ENCODE measurements at regions not wholly inside any gene's neighbourhood (a gene's known extent, or its start where the extent isn't known, plus 50 kb on each side); places are given as distances from the start of the nearest gene placed in this dataset.

DNA sequence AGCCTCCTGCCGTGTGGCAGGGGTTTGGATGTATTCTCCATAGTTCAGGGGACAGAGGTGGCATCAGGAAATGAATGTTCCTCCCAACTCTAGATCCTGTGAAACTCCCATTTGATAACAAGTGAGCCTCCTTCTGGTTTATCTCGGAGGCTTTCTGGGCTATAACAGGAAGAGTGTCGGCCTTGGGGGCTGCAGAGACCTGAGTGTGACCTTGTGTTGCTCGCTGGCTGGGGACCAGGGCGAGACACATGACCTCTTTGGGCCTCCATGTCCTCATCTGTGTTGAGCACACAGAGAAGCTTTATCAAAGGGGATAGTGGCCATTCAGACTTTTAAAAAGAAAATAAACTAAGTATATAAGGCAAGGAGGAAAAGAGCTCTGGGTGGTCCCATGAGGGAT is 78.0 kb upstream of the SMNDC1 start:
- CTCF ChIA-PET: interaction anchor here (1.1 to 1.9 kb wide), 4 partner anchors 13 to 165 kb away, joined by 3 to 5 read pairs (median 4); no protein-coding TSS in a partner anchor
- POLR2A ChIA-PET: no interaction called here
- DNase-seq: no peak
- 100% methylated on average over 3 of the region's 5 CpGs for WGBS (ENCODE audit: insufficient coverage)
- Histone ChIP-seq H3K9me3 (ENCODE audit: control extremely low read depth in 1 of 5, control insufficient read depth in 4 of 5, insufficient read depth in 2 of 5, low read depth in 1 of 5, low read length in 4 of 5) (no peaks in the 10 kb centered on the region), H3K4me3 (ENCODE audit: control insufficient read depth in 1 of 7, extremely low read depth in 1 of 7, insufficient read depth in 4 of 7, low read depth in 2 of 7, low read length in 6 of 7) (no peak overlapping the region), H3K27me3 (replicated peaks in 2 of 5; ENCODE audit: control insufficient read depth in 4 of 5, insufficient read depth in 5 of 5, low read length in 4 of 5) (no peaks in the 10 kb centered on the region), H3K36me3 (ENCODE audit: control insufficient read depth in 4 of 4, insufficient read depth in 4 of 4, low read length in 3 of 4) (no peaks in the 10 kb centered on the region), H3K27ac (ENCODE audit: insufficient read depth in 1 of 2, low read depth in 1 of 2, low read length in 2 of 2, poor library complexity in 1 of 2, severe bottlenecking in 2 of 2) (no peak overlapping the region), H3K4me1 (ENCODE audit: control extremely low read depth in 1 of 4, control insufficient read depth in 4 of 4, insufficient read depth in 4 of 4, low read length in 3 of 4) (peaks cover 0 to 20% (median 11%) of the 10 kb centered on the region in 4 experiments)

DNA sequence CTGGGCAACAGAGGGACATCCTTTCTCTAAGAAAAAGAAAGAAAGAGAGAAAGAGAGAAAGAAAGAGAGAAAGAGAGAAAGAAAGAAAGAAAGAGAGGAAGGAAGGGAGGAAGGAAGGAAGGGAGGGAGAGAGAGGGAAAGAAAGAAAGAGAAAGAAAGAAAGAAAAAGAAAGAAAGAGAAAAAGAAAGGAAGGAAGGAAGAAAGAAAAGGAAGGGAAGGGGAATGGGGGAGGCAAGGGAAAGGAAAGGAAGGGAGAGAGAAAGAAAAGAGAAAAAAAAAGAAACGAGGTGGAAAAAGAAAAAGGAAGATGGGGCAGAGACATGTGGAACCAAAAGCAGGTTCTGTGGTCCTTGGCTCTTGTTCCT is 82.9 kb upstream of the SMNDC1 start:
- DNase-seq: no peak
- POLR2A ChIA-PET: no interaction called here
- H3K27me3 ChIP-seq (replicated peaks in 2 of 5; ENCODE audit: control insufficient read depth in 4 of 5, insufficient read depth in 5 of 5, low read length in 4 of 5): no peaks in the 10 kb centered on the region
- WGBS (ENCODE audit: insufficient coverage): 50% methylated on average over 1 of the region's 1 CpG
- CTCF ChIA-PET: no interaction called here
- H3K9me3 ChIP-seq (ENCODE audit: control extremely low read depth in 1 of 5, control insufficient read depth in 4 of 5, insufficient read depth in 2 of 5, low read depth in 1 of 5, low read length in 4 of 5): no peaks in the 10 kb centered on the region
- H3K4me3 ChIP-seq (ENCODE audit: control insufficient read depth in 1 of 7, extremely low read depth in 1 of 7, insufficient read depth in 4 of 7, low read depth in 2 of 7, low read length in 6 of 7): no peak overlapping the region
- peaks cover 0 to 27% (median 6%) of the 10 kb centered on the region in 4 experiments for H3K4me1 ChIP-seq (ENCODE audit: control extremely low read depth in 1 of 4, control insufficient read depth in 4 of 4, insufficient read depth in 4 of 4, low read length in 3 of 4)
- H3K27ac ChIP-seq (ENCODE audit: insufficient read depth in 1 of 2, low read depth in 1 of 2, low read length in 2 of 2, poor library complexity in 1 of 2, severe bottlenecking in 2 of 2): no peak overlapping the region
- H3K36me3 ChIP-seq (ENCODE audit: control insufficient read depth in 4 of 4, insufficient read depth in 4 of 4, low read length in 3 of 4): no peaks in the 10 kb centered on the region

GRCh38 chr10:110387983-110388686 is 83.4 kb upstream of the SMNDC1 start:
- CTCF ChIA-PET: no interaction called here
- Histone ChIP-seq H3K36me3 (ENCODE audit: control insufficient read depth in 4 of 4, insufficient read depth in 4 of 4, low read length in 3 of 4) (no peaks in the 10 kb centered on the region), H3K27me3 (replicated peaks in 2 of 5; ENCODE audit: control insufficient read depth in 4 of 5, insufficient read depth in 5 of 5, low read length in 4 of 5) (no peaks in the 10 kb centered on the region), H3K4me1 (ENCODE audit: control extremely low read depth in 1 of 4, control insufficient read depth in 4 of 4, insufficient read depth in 4 of 4, low read length in 3 of 4) (peaks cover 0 to 32% (median 8%) of the 10 kb centered on the region in 4 experiments), H3K4me3 (ENCODE audit: control insufficient read depth in 1 of 7, extremely low read depth in 1 of 7, insufficient read depth in 4 of 7, low read depth in 2 of 7, low read length in 6 of 7) (no peak overlapping the region), H3K27ac (ENCODE audit: insufficient read depth in 1 of 2, low read depth in 1 of 2, low read length in 2 of 2, poor library complexity in 1 of 2, severe bottlenecking in 2 of 2) (no peak overlapping the region), H3K9me3 (ENCODE audit: control extremely low read depth in 1 of 5, control insufficient read depth in 4 of 5, insufficient read depth in 2 of 5, low read depth in 1 of 5, low read length in 4 of 5) (no peaks in the 10 kb centered on the region)
- no peak for DNase-seq
- POLR2A ChIA-PET: no interaction called here
- WGBS (ENCODE audit: insufficient coverage): 79% methylated on average over 3 of the region's 7 CpGs

DNA sequence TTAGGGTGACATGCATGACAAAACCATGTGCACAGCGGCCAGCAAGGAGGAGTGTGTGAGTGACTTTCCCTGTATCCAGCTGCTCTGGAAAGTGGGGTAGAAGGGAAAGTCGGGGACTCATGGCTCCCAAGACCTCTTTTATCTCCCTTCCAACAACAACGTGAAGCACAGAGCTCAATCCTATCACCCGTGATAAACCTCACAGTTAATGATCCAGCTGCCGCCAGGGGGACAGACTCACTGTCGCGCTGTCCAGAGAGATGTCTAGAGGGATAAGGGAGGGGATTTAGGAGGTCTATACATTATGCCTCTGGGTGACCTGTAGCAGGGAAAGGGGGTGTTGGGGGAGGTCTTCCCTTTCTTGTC is 84.0 kb upstream of the SMNDC1 start:
- ChIA-PET CTCF (no interaction called here), POLR2A (no interaction called here)
- Histone ChIP-seq H3K4me1 (ENCODE audit: control extremely low read depth in 1 of 4, control insufficient read depth in 4 of 4, insufficient read depth in 4 of 4, low read length in 3 of 4) (peaks cover 0 to 34% (median 8%) of the 10 kb centered on the region in 4 experiments), H3K9me3 (ENCODE audit: control extremely low read depth in 1 of 5, control insufficient read depth in 4 of 5, insufficient read depth in 2 of 5, low read depth in 1 of 5, low read length in 4 of 5) (no peaks in the 10 kb centered on the region), H3K27ac (ENCODE audit: insufficient read depth in 1 of 2, low read depth in 1 of 2, low read length in 2 of 2, poor library complexity in 1 of 2, severe bottlenecking in 2 of 2) (no peak overlapping the region), H3K27me3 (replicated peaks in 2 of 5; ENCODE audit: control insufficient read depth in 4 of 5, insufficient read depth in 5 of 5, low read length in 4 of 5) (no peaks in the 10 kb centered on the region), H3K36me3 (ENCODE audit: control insufficient read depth in 4 of 4, insufficient read depth in 4 of 4, low read length in 3 of 4) (no peaks in the 10 kb centered on the region), H3K4me3 (ENCODE audit: control insufficient read depth in 1 of 7, extremely low read depth in 1 of 7, insufficient read depth in 4 of 7, low read depth in 2 of 7, low read length in 6 of 7) (no peak overlapping the region)
- 100% methylated on average over 2 of the region's 7 CpGs for WGBS (ENCODE audit: insufficient coverage)
- DNase-seq: no peak

DNA sequence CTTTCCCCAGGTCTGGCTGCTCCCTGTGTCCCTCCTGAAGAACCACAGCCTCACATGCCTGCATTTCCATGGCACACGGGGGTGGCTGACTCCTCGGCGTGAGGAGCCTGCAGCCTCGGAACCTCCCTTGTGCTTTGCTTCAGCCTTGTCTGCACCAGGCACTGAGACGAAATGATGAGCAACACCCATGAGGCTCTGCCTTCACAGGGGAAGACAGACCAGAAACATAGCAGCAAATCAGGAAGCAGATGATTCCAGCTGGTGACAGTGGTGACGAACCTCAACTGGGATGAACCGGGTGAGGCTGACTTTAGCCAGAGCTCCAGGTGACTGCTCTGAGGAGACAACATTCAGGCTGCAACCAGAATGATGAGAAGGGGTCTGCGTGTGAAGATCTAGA is 84.5 kb upstream of the SMNDC1 start:
- POLR2A ChIA-PET: no interaction called here
- CTCF ChIA-PET: no interaction called here
- no peak overlapping the region for H3K27ac ChIP-seq (ENCODE audit: insufficient read depth in 1 of 2, low read depth in 1 of 2, low read length in 2 of 2, poor library complexity in 1 of 2, severe bottlenecking in 2 of 2)

DNA sequence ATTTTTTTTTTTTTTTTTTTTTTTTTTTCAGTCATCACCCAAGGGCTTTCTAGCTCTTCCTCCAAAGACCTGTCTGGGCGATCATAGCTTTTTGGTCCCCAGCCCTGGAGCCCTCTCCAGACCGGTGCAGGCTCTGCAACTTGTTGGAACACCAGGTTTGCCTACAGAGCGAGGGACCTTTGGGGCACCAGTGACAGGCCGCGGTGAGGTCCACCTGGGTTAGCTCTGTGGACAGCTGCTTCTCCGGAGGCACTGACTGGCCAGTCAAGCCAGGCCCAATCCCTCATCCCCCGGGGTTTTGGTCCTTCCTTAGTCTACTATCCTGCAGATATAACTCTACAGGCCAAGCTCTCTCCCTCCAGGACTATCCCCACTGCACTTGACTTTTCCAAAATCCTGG is 86.8 kb upstream of the SMNDC1 start:
- Histone ChIP-seq H3K27ac (ENCODE audit: insufficient read depth in 1 of 2, low read depth in 1 of 2, low read length in 2 of 2, poor library complexity in 1 of 2, severe bottlenecking in 2 of 2) (no peak overlapping the region), H3K9me3 (ENCODE audit: control extremely low read depth in 1 of 5, control insufficient read depth in 4 of 5, insufficient read depth in 2 of 5, low read depth in 1 of 5, low read length in 4 of 5) (no peaks in the 10 kb centered on the region), H3K36me3 (ENCODE audit: control insufficient read depth in 4 of 4, insufficient read depth in 4 of 4, low read length in 3 of 4) (no peaks in the 10 kb centered on the region), H3K27me3 (replicated peaks in 2 of 5; ENCODE audit: control insufficient read depth in 4 of 5, insufficient read depth in 5 of 5, low read length in 4 of 5) (no peaks in the 10 kb centered on the region), H3K4me3 (ENCODE audit: control insufficient read depth in 1 of 7, extremely low read depth in 1 of 7, insufficient read depth in 4 of 7, low read depth in 2 of 7, low read length in 6 of 7) (no peak overlapping the region), H3K4me1 (ENCODE audit: control extremely low read depth in 1 of 4, control insufficient read depth in 4 of 4, insufficient read depth in 4 of 4, low read length in 3 of 4) (peaks cover 0 to 34% (median 8%) of the 10 kb centered on the region in 4 experiments)
- CTCF ChIA-PET: interaction anchor here (0.9 to 2.4 kb wide), 6 partner anchors 10 to 155 kb away, joined by 3 to 7 read pairs (median 3); no protein-coding TSS in a partner anchor
- no peak for DNase-seq
- POLR2A ChIA-PET: no interaction called here
- WGBS (ENCODE audit: insufficient coverage): 98% methylated on average over 5 of the region's 7 CpGs

More for the DNA sequence above, 84.5 kb upstream of the SMNDC1 start:
- Histone ChIP-seq H3K4me3 (ENCODE audit: control insufficient read depth in 1 of 7, extremely low read depth in 1 of 7, insufficient read depth in 4 of 7, low read depth in 2 of 7, low read length in 6 of 7) (no peak overlapping the region), H3K36me3 (ENCODE audit: control insufficient read depth in 4 of 4, insufficient read depth in 4 of 4, low read length in 3 of 4) (no peaks in the 10 kb centered on the region), H3K27me3 (replicated peaks in 2 of 5; ENCODE audit: control insufficient read depth in 4 of 5, insufficient read depth in 5 of 5, low read length in 4 of 5) (no peaks in the 10 kb centered on the region), H3K4me1 (ENCODE audit: control extremely low read depth in 1 of 4, control insufficient read depth in 4 of 4, insufficient read depth in 4 of 4, low read length in 3 of 4) (peaks cover 0 to 34% (median 8%) of the 10 kb centered on the region in 4 experiments), H3K9me3 (ENCODE audit: control extremely low read depth in 1 of 5, control insufficient read depth in 4 of 5, insufficient read depth in 2 of 5, low read depth in 1 of 5, low read length in 4 of 5) (no peaks in the 10 kb centered on the region)
- DNase-seq: peak in 1 of 3 donors; percentile 22
- whole genome bisulfite sequencing (ENCODE audit: insufficient coverage): 71% methylated on average over 8 of the region's 8 CpGs

GRCh38 chr10:110392121-110392520 is 87.4 kb upstream of the SMNDC1 start:
- H3K27me3 ChIP-seq (replicated peaks in 2 of 5; ENCODE audit: control insufficient read depth in 4 of 5, insufficient read depth in 5 of 5, low read length in 4 of 5): no peaks in the 10 kb centered on the region
- peaks cover 0 to 34% (median 8%) of the 10 kb centered on the region in 4 experiments for H3K4me1 ChIP-seq (ENCODE audit: control extremely low read depth in 1 of 4, control insufficient read depth in 4 of 4, insufficient read depth in 4 of 4, low read length in 3 of 4)
- DNase-seq: no peak
- CTCF ChIA-PET: interaction anchor here (0.9 to 2.4 kb wide), 6 partner anchors 10 to 155 kb away, joined by 3 to 7 read pairs (median 3); no protein-coding TSS in a partner anchor
- H3K9me3 ChIP-seq (ENCODE audit: control extremely low read depth in 1 of 5, control insufficient read depth in 4 of 5, insufficient read depth in 2 of 5, low read depth in 1 of 5, low read length in 4 of 5): no peaks in the 10 kb centered on the region
- no peak overlapping the region for H3K4me3 ChIP-seq (ENCODE audit: control insufficient read depth in 1 of 7, extremely low read depth in 1 of 7, insufficient read depth in 4 of 7, low read depth in 2 of 7, low read length in 6 of 7)
- POLR2A ChIA-PET: no interaction called here
- no peaks in the 10 kb centered on the region for H3K36me3 ChIP-seq (ENCODE audit: control insufficient read depth in 4 of 4, insufficient read depth in 4 of 4, low read length in 3 of 4)
- no peak overlapping the region for H3K27ac ChIP-seq (ENCODE audit: insufficient read depth in 1 of 2, low read depth in 1 of 2, low read length in 2 of 2, poor library complexity in 1 of 2, severe bottlenecking in 2 of 2)
- 88% methylated on average over 7 of the region's 7 CpGs for WGBS (ENCODE audit: insufficient coverage)

Data from common myeloid progenitor, CD34-positive (primary cell).